NOMO-1 treated with DMSO at 0.1 percent for 48 hours (cell line): ENCODE measurements at regions not wholly inside any gene's neighbourhood (a gene's known extent, or its start where the extent isn't known, plus 50 kb on each side); places are given as distances from the start of the nearest gene placed in this dataset.
"Not testable (repeated sequence)": the region's sequence is repeated elsewhere in the genome, so short reads cannot be mapped to it uniquely, and the experiment has no call there.

Experiments used
- DNase-seq: peaks from one replicate; lab custom pipeline; 2025; ENCODE audit not compliant: unreplicated experiment; lab: John Stamatoyannopoulos, UW

DNA sequence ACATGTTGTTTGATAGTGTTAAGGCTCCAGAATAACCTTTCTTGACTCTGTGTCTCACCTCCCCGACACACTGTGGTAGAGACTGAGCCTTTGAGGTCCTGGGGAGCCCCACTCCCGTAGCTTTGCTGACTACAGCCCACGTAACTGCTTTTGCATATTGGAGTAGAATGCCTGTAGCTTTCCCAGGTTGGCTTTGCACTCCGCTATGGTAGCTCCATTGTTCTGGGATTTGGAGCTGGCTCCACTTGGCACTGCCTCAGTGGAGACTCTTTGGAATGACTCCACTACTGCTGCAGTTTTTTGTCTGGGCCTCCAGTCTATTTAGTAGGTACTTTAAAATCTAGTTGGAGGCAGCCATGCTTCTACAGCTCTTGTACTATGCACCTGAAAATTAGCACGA is 56.2 kb upstream of the ANXA1 start:
- DNase-seq = no peak

DNA sequence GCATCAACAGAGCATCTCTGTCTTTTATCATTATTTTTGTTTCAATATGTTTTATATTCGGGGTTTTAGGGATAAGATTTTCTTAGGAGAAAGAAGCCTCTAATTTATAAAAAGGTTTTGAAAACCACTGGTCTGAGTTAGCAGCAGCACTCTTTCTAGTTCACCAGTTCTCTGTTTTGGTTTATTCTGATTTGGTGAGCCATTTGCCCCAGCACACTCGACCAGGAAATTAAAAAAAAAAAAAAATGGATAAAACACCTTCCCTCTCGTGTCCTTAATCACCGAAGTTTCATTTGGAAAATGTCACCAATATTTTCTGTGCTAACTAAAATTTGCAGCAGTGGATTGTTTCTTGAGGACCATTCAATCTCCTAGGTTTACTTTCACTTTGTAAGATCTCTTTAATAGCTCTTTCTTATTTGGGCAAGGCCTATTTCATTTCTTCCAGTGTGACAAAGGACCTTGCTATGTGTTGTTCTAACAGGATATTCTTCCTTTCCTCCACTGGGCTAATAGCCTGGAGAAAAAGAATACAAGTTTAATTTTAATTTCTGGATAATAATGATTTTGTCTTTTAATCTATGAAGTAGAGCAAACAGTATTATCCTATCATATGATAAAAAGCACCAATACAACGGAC is 57.8 kb upstream of the ANXA1 start:
- no peak for DNase-seq

GRCh38 chr9:73093016-73093739 is 58.5 kb upstream of the ANXA1 start:
- DNase-seq = no peak

DNA sequence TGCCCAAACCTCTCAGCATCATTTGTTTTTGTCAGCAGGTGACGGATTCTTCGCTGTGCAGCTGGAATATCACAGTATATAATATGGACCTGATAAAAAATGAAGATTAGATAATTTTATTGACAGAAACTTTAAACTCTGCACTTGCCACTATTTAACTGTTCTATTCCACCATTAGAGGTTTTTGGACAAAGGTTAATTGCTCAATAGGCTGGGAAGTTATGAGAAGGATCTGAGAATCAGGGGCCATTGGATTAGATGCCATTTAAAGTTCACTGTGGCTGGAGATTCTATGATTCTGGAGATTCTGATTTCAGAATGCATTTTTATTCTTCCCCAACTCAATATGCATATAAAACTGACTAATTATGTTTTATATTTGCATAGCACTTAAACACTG is 59.8 kb upstream of the ANXA1 start:
- no peak for DNase-seq

DNA sequence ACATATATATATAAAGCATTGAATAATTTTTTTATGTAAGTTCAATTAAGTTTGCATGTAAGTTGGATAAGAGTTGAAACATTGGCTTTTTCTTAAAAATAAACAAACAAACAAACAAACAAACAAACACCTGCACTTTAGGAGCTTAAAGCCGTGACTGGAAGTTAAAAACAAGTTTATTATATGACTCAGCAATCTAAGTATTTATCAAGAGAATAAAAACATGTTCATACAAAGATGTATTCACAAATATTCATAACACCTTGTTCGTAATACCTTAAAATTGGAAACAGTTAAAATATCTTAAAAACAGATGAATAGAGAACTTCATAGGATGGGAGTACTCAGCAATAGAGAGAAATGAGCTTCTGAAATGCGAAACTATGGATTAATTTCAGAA is 61.5 kb upstream of the ANXA1 start:
- no peak for DNase-seq

DNA sequence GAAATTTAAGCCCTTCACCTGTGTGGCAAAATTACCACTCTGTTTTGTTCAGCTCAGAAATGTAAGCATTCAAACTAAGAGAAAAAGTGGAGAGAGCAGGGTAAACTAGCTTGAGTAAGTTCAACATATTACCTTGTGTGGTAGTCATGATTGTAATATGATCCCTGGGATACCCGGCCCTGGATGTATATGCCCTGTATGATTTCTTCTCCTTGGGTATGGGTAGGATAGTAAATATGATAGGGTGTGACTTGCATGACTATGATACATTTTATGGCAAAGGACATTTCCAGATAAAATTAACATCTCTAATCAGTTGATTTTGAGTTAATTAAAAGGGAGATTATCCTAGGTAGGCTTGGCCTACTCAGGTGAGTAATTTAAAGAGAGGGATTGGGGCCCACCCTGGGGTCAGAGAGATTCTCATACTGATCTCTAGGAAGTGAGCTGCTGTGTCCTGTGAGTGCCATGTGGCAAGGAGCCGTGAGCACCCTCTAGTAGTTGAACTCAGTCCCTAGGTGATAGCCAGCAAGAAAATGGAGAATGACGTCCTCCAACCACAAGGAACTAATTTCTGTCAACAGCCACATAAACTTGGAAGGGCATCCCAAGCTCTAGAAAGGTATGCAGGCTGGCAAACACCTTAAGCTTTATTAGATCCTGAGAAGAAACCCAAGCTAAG is 62.2 kb upstream of the ANXA1 start:
- no peak for DNase-seq

DNA sequence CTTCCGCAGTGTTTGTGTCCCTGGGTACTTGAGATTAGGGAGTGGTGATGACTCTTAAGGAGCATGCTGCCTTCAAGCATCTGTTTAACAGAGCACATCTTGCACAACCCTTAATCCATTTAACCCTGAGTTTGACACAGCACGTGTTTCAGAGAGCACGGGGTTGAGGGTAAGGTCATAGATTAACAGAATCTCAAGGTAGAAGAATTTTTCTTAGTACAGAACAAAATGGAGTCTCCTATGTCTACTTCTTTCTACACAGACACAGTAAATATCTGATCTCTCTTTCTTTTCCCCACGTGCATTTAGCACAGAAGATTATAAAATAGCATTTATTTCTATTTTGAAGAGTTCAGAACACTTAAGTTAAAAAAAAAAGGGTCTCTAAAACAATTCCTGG is 63.8 kb upstream of the ANXA1 start:
- DNase-seq = not testable (repeated sequence)

GRCh38 chr9:73083519-73083918 is 68.1 kb upstream of the ANXA1 start:
- DNase-seq = no peak

DNA sequence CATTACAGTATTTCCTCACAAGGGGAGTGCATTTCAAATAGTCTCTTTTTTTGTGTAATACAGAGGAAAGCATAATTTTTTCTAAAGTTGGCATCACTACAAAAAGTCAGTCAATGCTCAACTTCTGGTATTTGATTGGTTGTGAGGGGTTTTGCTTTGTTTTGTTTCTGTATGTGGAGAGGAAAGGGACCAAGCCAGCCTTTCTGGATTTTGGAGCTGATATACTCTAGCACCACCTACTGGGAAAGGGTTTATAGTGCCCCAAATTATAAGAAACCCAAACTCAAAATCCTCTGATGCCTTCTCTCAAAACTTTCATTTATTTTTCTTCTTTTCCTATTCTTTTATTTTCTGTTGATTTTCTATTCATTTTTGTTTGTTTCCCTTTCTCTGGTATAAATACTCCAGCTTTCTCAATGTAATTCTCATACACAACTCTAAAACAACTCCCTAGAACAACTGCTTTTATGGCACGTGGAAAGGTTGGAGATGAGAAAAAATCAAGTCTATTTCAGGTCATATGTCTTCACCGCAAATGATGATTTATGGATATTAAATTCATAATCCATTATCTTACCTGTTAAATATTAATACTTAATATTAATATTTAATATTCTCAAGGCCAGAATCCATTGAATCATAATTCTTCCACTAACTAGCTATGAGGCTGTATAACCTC is 69.5 kb upstream of the ANXA1 start:
- no peak for DNase-seq

GRCh38 chr9:73080110-73080694 is 71.5 kb upstream of the ANXA1 start:
- no peak for DNase-seq

- DNase-seq = no peak
Observed at GRCh38 chr9:73079326-73079725, 72.3 kb upstream of the ANXA1 start.

- DNase-seq = no peak
Observed at GRCh38 chr9:73077625-73078030, 74.0 kb upstream of the ANXA1 start.

DNA sequence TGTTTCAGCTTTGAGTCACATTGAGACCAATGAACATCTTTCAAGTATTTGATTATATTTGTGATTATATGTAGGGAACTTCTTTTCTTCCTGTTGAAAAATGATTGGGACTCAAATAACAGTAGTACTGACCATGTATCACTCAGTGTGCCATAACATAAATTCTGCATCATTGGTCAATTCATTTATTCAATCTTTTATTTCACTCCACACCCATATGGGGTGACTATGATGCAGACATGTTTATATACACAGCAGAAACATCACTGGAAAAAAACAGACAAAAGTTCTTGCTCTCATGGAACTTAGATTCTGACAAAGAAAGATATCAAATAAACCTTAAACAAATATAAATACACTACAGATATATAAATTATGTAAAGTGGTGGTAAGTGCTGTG is 74.7 kb upstream of the ANXA1 start:
- DNase-seq = no peak

GRCh38 chr9:73074176-73074708 is 77.4 kb upstream of the ANXA1 start:
- no peak for DNase-seq

- DNase-seq = no peak
Observed at GRCh38 chr9:73073337-73074175, 78.1 kb upstream of the ANXA1 start.

DNA sequence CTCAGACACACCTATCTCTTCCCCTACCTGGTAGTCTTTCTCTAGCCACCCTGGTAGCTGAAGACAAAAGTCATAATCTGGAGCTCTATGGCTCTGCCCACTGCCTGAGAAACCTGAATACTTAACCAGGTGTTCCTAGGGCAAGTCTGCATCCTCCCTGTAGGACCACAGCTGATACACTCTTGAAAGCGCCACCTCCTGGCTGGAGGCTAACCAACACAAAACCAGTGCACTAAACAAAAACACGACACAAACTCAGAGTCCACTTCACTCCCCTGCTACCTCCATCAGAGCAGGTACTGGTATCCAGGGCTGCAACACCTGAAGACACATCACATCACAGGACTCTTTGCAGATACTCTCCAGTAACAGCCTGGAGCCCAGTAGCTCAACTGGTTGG is 84.6 kb upstream of the ANXA1 start:
- DNase-seq = no peak

DNA sequence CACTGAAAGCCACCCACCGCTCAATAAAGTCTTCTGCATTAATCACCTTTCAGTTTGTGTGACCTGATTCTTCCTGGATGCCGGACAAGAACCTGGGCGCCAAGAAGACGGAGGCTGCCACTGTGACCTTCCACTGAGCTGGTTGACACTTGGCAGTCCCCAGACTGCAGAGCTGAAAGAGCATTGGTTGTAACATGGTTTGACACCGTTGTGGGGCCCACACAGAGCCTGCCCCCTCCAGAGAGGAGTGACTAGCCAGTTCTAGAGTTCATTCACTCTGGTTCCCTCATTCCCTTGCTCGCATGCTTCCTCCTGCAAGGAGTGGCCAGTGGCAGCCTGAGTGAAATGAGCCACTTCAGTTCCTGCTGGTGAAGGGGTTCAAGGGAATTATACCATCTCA is 86.2 kb upstream of the ANXA1 start:
- no peak for DNase-seq

DNA sequence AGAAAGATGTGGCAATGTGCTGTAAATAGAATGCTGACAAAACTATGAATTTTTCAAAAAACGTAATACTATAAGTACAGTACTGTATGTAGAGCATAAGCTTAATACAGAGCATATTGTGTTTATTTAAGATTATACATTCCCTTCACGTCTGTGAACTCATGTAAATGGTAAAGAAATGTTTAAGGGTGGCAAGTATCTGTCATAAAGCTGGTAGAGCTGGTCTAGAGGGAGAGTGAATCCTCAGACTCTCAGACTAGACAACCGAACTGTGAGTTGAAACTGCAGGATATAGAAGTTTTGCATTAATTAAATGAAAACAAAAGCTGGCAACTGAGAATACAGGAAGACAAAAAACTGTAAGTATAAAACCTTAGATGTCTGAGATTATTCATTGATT is 87.3 kb upstream of the ANXA1 start:
- no peak for DNase-seq

DNA sequence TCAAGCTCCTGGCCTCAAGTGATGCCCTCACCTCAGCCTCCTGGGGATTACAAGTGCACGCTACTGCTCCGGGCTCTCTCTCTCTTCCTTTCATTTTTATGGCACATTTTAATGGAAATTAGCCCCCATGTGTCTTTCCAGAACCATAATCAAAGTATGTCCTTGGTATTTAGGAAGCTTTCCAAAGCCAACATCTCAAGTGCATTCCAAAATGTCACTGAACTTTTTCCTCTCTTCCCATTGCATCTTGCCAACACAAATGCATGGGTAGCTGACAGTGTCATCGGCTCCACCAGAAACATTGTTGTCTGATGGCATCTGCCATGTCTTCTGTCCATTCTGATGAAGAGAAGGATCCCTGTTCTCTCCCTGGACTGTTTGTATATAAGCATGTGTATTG is 90.5 kb upstream of the ANXA1 start:
- DNase-seq = no peak

- no peak for DNase-seq
Observed at GRCh38 chr9:73059247-73059646, 92.4 kb upstream of the ANXA1 start.
